Transverse colon (tissue), 4 donors: ENCODE measurements at regions not wholly inside any gene's neighbourhood (a gene's known extent, or its start where the extent isn't known, plus 50 kb on each side); places are given as distances from the start of the nearest gene placed in this dataset.

ENCODE experiments used
- DNase-seq: peaks from one replicate; pipeline ENCODE4 v3.0.0-alpha.2; 2019
- H3K27ac ChIP-seq, 4 donors: fragments of 200-600 bp; sonication (generic); 2 replicates each; pipeline ENCODE4 v1.5.1; 2016 to 2018; ENCODE audit warnings: inconsistent platforms in 4 of 4
- H3K27me3 ChIP-seq: fragments of 200-600 bp; sonication (generic); 2 replicates; pipeline ENCODE4 v1.5.1; 2017; ENCODE audit warnings: inconsistent platforms
- H3K36me3 ChIP-seq, 4 donors: fragments of 200-600 bp; sonication (generic); 2 replicates each; pipeline ENCODE4 v1.5.1; 2017 to 2019; ENCODE audit warnings: inconsistent platforms in 4 of 4
- H3K4me1 ChIP-seq, 4 donors: fragments of 200-600 bp; sonication (generic); 2 replicates each; pipeline ENCODE4 v1.5.1; 2017 to 2020; ENCODE audit warnings: inconsistent platforms in 4 of 4
- H3K4me3 ChIP-seq, 4 donors: fragments of 200-600 bp; sonication (generic); 1 replicate in 1 of 4; 2 replicates in 3 of 4; pipeline versions ENCODE4 v1.5.1 to v1.6.1; 2017 to 2019; ENCODE audit warnings: inconsistent platforms in 4 of 4
- H3K9me3 ChIP-seq, 2 donors: fragments of 200-600 bp; sonication (generic); 2 replicates each; pipeline ENCODE4 v1.5.1; 2017 to 2019; ENCODE audit warnings: inconsistent platforms in 2 of 2
- CTCF ChIP-seq, 5 experiments: fragments of 200-600 bp in 3 of 5; fragments of 450-650 bp in 2 of 5; sonication (generic) in 3 of 5; IDR thresholded peaks; 1 replicate in 2 of 5; 2 replicates in 3 of 5; pipeline ENCODE4 v1.5.1; 2016 to 2017; ENCODE audit warnings: antibody characterized with exemption in 5 of 5, inconsistent platforms in 3 of 5, mild to moderate bottlenecking in 2 of 5, moderate library complexity in 1 of 5
- EP300 ChIP-seq: sonication (generic); formaldehyde crosslinking; IDR thresholded peaks from one replicate; pipeline ENCODE4 v1.6.1; 2017; ENCODE audit warnings: antibody characterized with exemption, low read depth
- POLR2A ChIP-seq: fragments of 450-650 bp; IDR thresholded peaks from one replicate; pipeline ENCODE4 v1.6.1; 2016; ENCODE audit warnings: antibody characterized with exemption, mild to moderate bottlenecking, moderate library complexity
- POLR2AphosphoS5 ChIP-seq, 3 donors: sonication (generic); formaldehyde crosslinking; IDR thresholded peaks; one replicate each; pipeline ENCODE4 v1.6.1; 2016; ENCODE audit warnings: antibody characterized with exemption in 3 of 3
- WGBS, 2 donors: methylation state at CpG; one replicate each; pipeline ENCODE4 v1.1.5; 2018; ENCODE audit warnings: low coverage in 1 of 2; 5-methylcytosine and 5-hydroxymethylcytosine counted together
- in situ Hi-C, 4 donors: fragments of 200-750 bp; cut with MboI; loops; one replicate each; pipeline versions ENCODE4 v1.15.0 to v1.15.1; 2017; ENCODE audit warnings: low sequenced_read_pairs in 3 of 4, low pct_ligation_motif_present in 1 of 4, low pct_unique_long_range_greater_than_20kb in 1 of 4
- intact Hi-C: fragments of 100-400 bp; cut with DNase I; formaldehyde crosslinking; loops from one replicate; pipeline ENCODE4 v1.15.1; 2023; ENCODE audit warnings: low total_unique reads

DNA sequence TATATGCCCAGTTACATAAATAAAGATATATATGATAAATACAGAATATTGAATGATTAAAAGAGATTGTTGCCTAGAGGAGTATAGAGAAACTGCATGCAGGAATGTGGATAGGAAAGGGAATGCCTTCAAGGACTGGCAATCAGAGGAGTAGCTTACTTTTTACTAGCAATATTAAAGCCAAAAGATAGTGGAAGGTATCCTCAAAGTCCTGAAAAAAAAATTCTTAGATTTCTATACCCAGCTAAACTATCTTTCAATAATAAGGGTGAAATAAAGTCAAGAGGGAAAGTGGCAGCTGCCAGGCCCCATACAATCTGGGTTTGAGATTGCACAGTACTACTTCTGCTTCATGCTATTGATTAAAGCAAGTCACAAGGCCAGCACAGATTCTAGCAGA lies 733.2 kb downstream of the GATA3 start:
- H3K27me3 ChIP-seq = no peaks in the 10 kb centered on the region
- no peak for DNase-seq
- intact Hi-C loops = no loop called here
- no peaks in the 10 kb centered on the region for H3K4me1 ChIP-seq
- H3K36me3 ChIP-seq = no peaks in the 10 kb centered on the region
- in situ Hi-C loops = no loop called here
- TF ChIP-seq POLR2AphosphoS5 (IDR thresholded peaks at IDR 0.05) (no peak), CTCF (IDR thresholded peaks at IDR 0.05) (no peak), POLR2A (no peak), EP300 (no peak)
- no peak overlapping the region for H3K27ac ChIP-seq
- no peak overlapping the region for H3K4me3 ChIP-seq
- peaks cover 3 to 5% of the 10 kb centered on the region in 2 donors for H3K9me3 ChIP-seq

- intact Hi-C loops = no loop called here
- H3K27ac ChIP-seq = no peak overlapping the region
- no peaks in the 10 kb centered on the region for H3K36me3 ChIP-seq
- H3K4me1 ChIP-seq = no peaks in the 10 kb centered on the region
- H3K27me3 ChIP-seq = no peaks in the 10 kb centered on the region
- in situ Hi-C loops = no loop called here
- WGBS, 2 donors = 45 to 60% methylated on average over 1 of the region's 1 CpG
- no peak overlapping the region for H3K4me3 ChIP-seq
- TF ChIP-seq POLR2A (no peak), CTCF (IDR thresholded peaks at IDR 0.05) (no peak), POLR2AphosphoS5 (IDR thresholded peaks at IDR 0.05) (no peak), EP300 (no peak)
- no peak for DNase-seq
- H3K9me3 ChIP-seq = peaks cover 3 to 5% of the 10 kb centered on the region in 2 donors
Measured at GRCh38 chr10:8790390-8790789, 735.9 kb downstream of the GATA3 start.

GRCh38 chr10:8794860-8795259 lies 740.4 kb downstream of the GATA3 start:
- TF ChIP-seq POLR2A (no peak), EP300 (no peak), CTCF (IDR thresholded peaks at IDR 0.05) (no peak)
- in situ Hi-C loops (no loop called here), intact Hi-C loops (no loop called here)
- H3K27ac ChIP-seq = no peak overlapping the region
- no peaks in the 10 kb centered on the region for H3K36me3 ChIP-seq
- H3K9me3 ChIP-seq = no peaks in the 10 kb centered on the region
- H3K27me3 ChIP-seq = no peaks in the 10 kb centered on the region
- WGBS, 2 donors = 84 to 93% methylated on average over 2 of the region's 2 CpGs
- DNase-seq = no peak
- no peaks in the 10 kb centered on the region for H3K4me1 ChIP-seq
- no peak overlapping the region for H3K4me3 ChIP-seq

GRCh38 chr10:8800426-8800825 lies 745.9 kb downstream of the GATA3 start:
- H3K4me1 ChIP-seq = no peaks in the 10 kb centered on the region
- no peak overlapping the region for H3K4me3 ChIP-seq
- 46 to 53% methylated on average over 3 to 4 of the region's 4 CpGs for WGBS, 2 donors
- no peaks in the 10 kb centered on the region for H3K36me3 ChIP-seq
- H3K27ac ChIP-seq = no peak overlapping the region
- no peaks in the 10 kb centered on the region for H3K9me3 ChIP-seq
- no peak for DNase-seq
- in situ Hi-C loops (no loop called here), intact Hi-C loops (no loop called here)
- H3K27me3 ChIP-seq = no peaks in the 10 kb centered on the region
- TF ChIP-seq CTCF (IDR thresholded peaks at IDR 0.05) = no peak
- no peak for TF ChIP-seq EP300
- TF ChIP-seq POLR2AphosphoS5 (IDR thresholded peaks at IDR 0.05) = no peak
- TF ChIP-seq POLR2A = no peak
